DMS53 treated with DMSO at 0.1 percent for 48 hours (cell line): ENCODE measurements at regions not wholly inside any gene's neighbourhood (a gene's known extent, or its start where the extent isn't known, plus 50 kb on each side); places are given as distances from the start of the nearest gene placed in this dataset.

ENCODE experiments used
- DNase-seq: peaks from one replicate; lab custom pipeline; 2025; ENCODE audit not compliant: unreplicated experiment; lab: John Stamatoyannopoulos, UW

GRCh38 chr13:26838821-26839220 is 78.2 kb upstream of the GPR12 start:
- no peak for DNase-seq

GRCh38 chr13:26837997-26838396 is 77.4 kb upstream of the GPR12 start:
- no peak for DNase-seq

- no peak for DNase-seq
These were observed 76.5 kb upstream of the GPR12 start for GRCh38 chr13:26837102-26837501.

- DNase-seq: no peak
These were observed 76.0 kb upstream of the GPR12 start for GRCh38 chr13:26836626-26837025.

- no peak for DNase-seq
These were observed 74.1 kb upstream of the GPR12 start for GRCh38 chr13:26834646-26835045.

- DNase-seq: no peak
These were observed 70.8 kb upstream of the GPR12 start for GRCh38 chr13:26831336-26831908.

GRCh38 chr13:26829716-26830115 is 69.1 kb upstream of the GPR12 start:
- DNase-seq: no peak

GRCh38 chr13:26824581-26824980 is 64.0 kb upstream of the GPR12 start:
- DNase-seq: no peak

- DNase-seq: no peak
These were observed 61.6 kb upstream of the GPR12 start for GRCh38 chr13:26822146-26822545.

- DNase-seq: no peak
These were observed 61.1 kb upstream of the GPR12 start for GRCh38 chr13:26821672-26822071.

- DNase-seq: no peak
These were observed 60.3 kb upstream of the GPR12 start for GRCh38 chr13:26820871-26821270.

GRCh38 chr13:26819046-26819445 is 58.5 kb upstream of the GPR12 start:
- DNase-seq: no peak

- DNase-seq: no peak
These were observed 56.3 kb upstream of the GPR12 start for GRCh38 chr13:26816881-26817280.

GRCh38 chr13:26813980-26814348 is 53.4 kb upstream of the GPR12 start:
- no peak for DNase-seq

GRCh38 chr13:26813321-26813979 is 52.9 kb upstream of the GPR12 start:
- DNase-seq: no peak

GRCh38 chr13:26811581-26811980 is 51.0 kb upstream of the GPR12 start:
- DNase-seq: no peak
